ENCODE measurements at regions not wholly inside any gene's neighbourhood (a gene's known extent, or its start where the extent isn't known, plus 50 kb on each side); places are given as distances from the start of the nearest gene placed in this dataset.

DNA sequence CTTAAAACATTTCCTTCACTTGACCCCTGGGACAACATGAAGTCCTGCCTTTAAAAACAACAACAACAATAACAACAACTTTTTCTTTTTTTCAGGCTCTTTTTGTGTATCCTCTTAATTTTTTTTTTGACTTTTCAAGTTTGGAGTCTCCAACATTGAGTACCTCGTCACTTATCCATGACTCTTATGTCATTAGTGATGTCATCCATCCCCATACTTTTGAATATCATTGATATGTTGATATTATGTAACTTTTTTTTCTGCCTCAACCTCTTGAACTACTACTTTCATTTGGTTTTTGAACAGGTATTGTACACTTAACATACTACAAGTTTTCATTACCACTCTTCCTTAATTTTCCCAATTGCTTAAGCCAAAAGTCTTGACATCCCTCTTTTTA lies 143.0 kb upstream of the ATXN7L3B start:
- TF ChIP-seq, protein P1, sequence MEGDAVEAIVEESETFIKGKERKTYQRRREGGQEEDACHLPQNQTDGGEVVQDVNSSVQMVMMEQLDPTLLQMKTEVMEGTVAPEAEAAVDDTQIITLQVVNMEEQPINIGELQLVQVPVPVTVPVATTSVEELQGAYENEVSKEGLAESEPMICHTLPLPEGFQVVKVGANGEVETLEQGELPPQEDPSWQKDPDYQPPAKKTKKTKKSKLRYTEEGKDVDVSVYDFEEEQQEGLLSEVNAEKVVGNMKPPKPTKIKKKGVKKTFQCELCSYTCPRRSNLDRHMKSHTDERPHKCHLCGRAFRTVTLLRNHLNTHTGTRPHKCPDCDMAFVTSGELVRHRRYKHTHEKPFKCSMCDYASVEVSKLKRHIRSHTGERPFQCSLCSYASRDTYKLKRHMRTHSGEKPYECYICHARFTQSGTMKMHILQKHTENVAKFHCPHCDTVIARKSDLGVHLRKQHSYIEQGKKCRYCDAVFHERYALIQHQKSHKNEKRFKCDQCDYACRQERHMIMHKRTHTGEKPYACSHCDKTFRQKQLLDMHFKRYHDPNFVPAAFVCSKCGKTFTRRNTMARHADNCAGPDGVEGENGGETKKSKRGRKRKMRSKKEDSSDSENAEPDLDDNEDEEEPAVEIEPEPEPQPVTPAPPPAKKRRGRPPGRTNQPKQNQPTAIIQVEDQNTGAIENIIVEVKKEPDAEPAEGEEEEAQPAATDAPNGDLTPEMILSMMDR (IDR thresholded peaks at IDR 0.05), result no peak
- TF ChIP-seq POLR2A (IDR thresholded peaks at IDR 0.05), result no peak
